ENCODE measurements at regions not wholly inside any gene's neighbourhood (a gene's known extent, or its start where the extent isn't known, plus 50 kb on each side); places are given as distances from the start of the nearest gene placed in this dataset.

DNA sequence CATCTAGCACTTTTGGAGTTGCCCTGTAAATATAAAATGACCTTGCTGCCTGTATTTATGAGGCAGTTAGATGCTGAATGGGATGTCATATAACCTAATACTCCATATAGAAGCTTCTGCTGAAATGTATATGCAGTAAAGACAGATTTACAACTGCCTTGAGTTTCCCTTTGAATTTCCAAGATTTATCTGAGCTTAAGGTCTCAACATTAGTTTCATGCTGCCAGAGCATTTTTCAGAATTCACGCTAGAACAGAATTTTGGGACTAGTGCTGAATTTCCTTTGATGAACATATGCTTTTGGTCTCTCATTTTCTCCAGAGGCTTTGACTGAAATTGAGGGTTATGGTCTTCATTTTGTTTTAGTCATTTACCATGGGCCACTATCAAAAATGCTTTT, 254.7 kb upstream of the FANCL start:
- TF ChIP-seq Cebpa-rat (IDR thresholded peaks at IDR 0.05), result no peak
- Histone ChIP-seq H3K9me3 (no peaks in the 10 kb centered on the region), H3K4me1 (no peaks in the 10 kb centered on the region), H3K4me2 (no peak overlapping the region), H4K20me1 (no peaks in the 10 kb centered on the region), H3K4me3 (no peak overlapping the region), H3K27me3 (no peaks in the 10 kb centered on the region), H3K9ac (no peak overlapping the region), H3K36me3 (no peaks in the 10 kb centered on the region), H3K27ac (no peak overlapping the region)

GRCh38 chr2:58494071-58494501, 253.0 kb upstream of the FANCL start:
- Histone ChIP-seq H3K4me3 (no peak overlapping the region), H4K20me1 (no peaks in the 10 kb centered on the region), H3K4me2 (no peak overlapping the region), H3K36me3 (no peaks in the 10 kb centered on the region), H3K4me1 (no peaks in the 10 kb centered on the region), H3K9ac (no peak overlapping the region), H3K9me3 (no peaks in the 10 kb centered on the region), H3K27ac (no peak overlapping the region), H3K27me3 (no peaks in the 10 kb centered on the region)
- TF ChIP-seq Cebpa-rat (IDR thresholded peaks at IDR 0.05), result no peak

GRCh38 chr2:58484629-58485028, 243.5 kb upstream of the FANCL start:
- Histone ChIP-seq H3K4me2 (no peak overlapping the region), H4K20me1 (no peaks in the 10 kb centered on the region), H3K27me3 (no peaks in the 10 kb centered on the region), H3K36me3 (no peaks in the 10 kb centered on the region), H3K4me1 (no peaks in the 10 kb centered on the region), H3K9ac (no peak overlapping the region), H3K4me3 (no peak overlapping the region), H3K9me3 (peaks cover 11% of the 10 kb centered on the region), H3K27ac (no peak overlapping the region)
- TF ChIP-seq Cebpa-rat (IDR thresholded peaks at IDR 0.05), result no peak

DNA sequence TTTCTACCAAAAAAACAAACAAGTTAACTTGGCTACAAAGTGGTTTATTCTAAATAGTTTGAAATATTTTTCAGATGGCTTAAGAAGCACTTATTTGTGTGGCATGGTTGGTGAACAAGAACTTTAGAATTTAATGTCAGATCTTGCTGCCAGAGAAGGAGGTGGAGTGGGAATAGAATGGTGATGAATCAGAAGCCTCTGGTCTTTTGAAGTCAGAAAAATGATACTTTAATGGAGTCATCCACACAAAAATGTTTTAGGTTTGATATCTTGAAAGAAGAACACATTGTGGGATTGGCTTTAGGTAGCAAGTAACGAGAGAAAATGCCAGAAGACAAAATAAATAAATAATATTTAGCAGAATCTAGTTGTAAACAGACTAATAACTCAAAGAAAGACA, 243.1 kb upstream of the FANCL start:
- H3K4me1 ChIP-seq, result no peaks in the 10 kb centered on the region
- no peak overlapping the region for H3K9ac ChIP-seq
- no peak overlapping the region for H3K4me2 ChIP-seq
- no peaks in the 10 kb centered on the region for H4K20me1 ChIP-seq
- peaks cover 11% of the 10 kb centered on the region for H3K9me3 ChIP-seq
- H3K36me3 ChIP-seq, result no peaks in the 10 kb centered on the region
- no peak overlapping the region for H3K27ac ChIP-seq
- no peak overlapping the region for H3K4me3 ChIP-seq
- no peaks in the 10 kb centered on the region for H3K27me3 ChIP-seq
- TF ChIP-seq Cebpa-rat (IDR thresholded peaks at IDR 0.05), result no peak

DNA sequence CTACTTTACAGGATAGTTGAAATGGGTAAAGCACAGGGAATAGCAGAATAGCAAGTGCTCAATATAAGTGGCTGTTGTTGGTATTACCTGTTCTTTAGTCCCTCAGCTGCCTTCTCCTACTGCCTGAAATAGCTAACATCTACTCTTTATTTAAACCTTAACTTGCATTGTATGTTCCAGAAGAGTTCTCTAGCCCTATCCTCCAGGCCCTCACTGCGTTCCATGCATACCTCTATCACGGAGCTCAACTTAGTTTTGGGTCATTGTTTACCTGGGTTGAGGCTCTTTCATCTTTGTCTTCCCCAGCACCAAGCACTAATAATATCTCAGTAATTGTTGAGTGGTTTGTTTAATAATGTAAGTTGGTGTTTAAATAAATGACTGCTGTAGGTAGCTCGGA, 242.2 kb upstream of the FANCL start:
- Histone ChIP-seq H3K4me2 (no peak overlapping the region), H3K9ac (no peak overlapping the region), H3K27ac (no peak overlapping the region), H3K4me1 (no peaks in the 10 kb centered on the region), H3K27me3 (no peaks in the 10 kb centered on the region), H3K4me3 (no peak overlapping the region), H3K9me3 (peaks cover 11% of the 10 kb centered on the region), H4K20me1 (no peaks in the 10 kb centered on the region), H3K36me3 (no peaks in the 10 kb centered on the region)
- no peak for TF ChIP-seq Cebpa-rat (IDR thresholded peaks at IDR 0.05)

DNA sequence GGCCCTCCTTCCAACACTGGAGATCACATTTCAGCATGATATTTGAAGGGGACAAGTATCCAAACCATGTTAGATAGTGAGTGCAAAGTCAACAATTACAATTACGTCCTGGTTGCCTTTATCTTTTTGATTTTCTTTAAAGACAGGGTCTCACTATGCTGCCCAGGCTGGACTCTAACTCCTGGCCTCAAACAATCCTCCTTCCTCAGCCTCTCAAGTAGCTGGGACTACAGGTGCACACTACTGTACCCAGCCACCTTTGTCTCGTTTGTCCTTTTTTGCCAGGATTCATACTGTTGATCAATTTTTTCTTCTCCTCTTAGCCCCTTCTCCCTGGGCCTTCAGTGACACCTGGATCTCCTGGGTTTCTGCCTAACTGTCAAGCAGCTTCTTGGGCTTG, 240.5 kb upstream of the FANCL start:
- no peak overlapping the region for H3K27ac ChIP-seq
- peaks cover 4% of the 10 kb centered on the region for H3K9me3 ChIP-seq
- H3K27me3 ChIP-seq, result no peaks in the 10 kb centered on the region
- H3K9ac ChIP-seq, result no peak overlapping the region
- no peaks in the 10 kb centered on the region for H4K20me1 ChIP-seq
- H3K4me1 ChIP-seq, result no peaks in the 10 kb centered on the region
- no peaks in the 10 kb centered on the region for H3K36me3 ChIP-seq
- no peak overlapping the region for H3K4me2 ChIP-seq
- no peak for TF ChIP-seq Cebpa-rat (IDR thresholded peaks at IDR 0.05)
- H3K4me3 ChIP-seq, result no peak overlapping the region

DNA sequence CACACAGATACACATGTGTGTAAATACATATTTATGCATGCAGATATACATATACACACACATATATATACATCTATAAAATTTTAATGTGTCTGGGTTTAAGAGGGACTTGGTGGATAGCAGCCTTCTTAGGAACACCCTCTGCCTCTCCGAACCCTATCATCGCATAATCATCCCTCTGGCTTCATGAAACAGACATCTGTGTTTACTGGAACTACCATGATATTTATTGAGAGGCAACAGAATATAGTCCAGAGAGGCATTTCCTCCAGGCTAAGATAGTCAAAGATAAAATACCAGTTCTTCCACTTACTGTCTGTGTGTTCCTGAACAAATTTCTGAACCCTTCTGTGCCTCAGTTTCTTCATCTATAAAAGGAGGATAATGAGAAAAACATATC, 239.0 kb upstream of the FANCL start:
- Histone ChIP-seq H3K27me3 (no peaks in the 10 kb centered on the region), H4K20me1 (no peaks in the 10 kb centered on the region), H3K4me2 (no peak overlapping the region), H3K27ac (no peak overlapping the region), H3K9ac (no peak overlapping the region), H3K36me3 (no peaks in the 10 kb centered on the region), H3K4me1 (no peaks in the 10 kb centered on the region), H3K9me3 (no peaks in the 10 kb centered on the region), H3K4me3 (no peak overlapping the region)
- TF ChIP-seq Cebpa-rat (IDR thresholded peaks at IDR 0.05), result no peak

- no peak for TF ChIP-seq Cebpa-rat (IDR thresholded peaks at IDR 0.05)
- no peak overlapping the region for H3K27ac ChIP-seq
- no peaks in the 10 kb centered on the region for H4K20me1 ChIP-seq
- H3K9me3 ChIP-seq, result no peaks in the 10 kb centered on the region
- H3K27me3 ChIP-seq, result no peaks in the 10 kb centered on the region
- no peak overlapping the region for H3K9ac ChIP-seq
- no peaks in the 10 kb centered on the region for H3K36me3 ChIP-seq
- no peaks in the 10 kb centered on the region for H3K4me1 ChIP-seq
- H3K4me3 ChIP-seq, result no peak overlapping the region
- no peak overlapping the region for H3K4me2 ChIP-seq
Measured at GRCh38 chr2:58479535-58480140, 238.5 kb upstream of the FANCL start.

- H3K9me3 ChIP-seq, result no peaks in the 10 kb centered on the region
- H3K27ac ChIP-seq, result no peak overlapping the region
- H3K36me3 ChIP-seq, result no peaks in the 10 kb centered on the region
- H3K4me2 ChIP-seq, result no peak overlapping the region
- no peak overlapping the region for H3K4me3 ChIP-seq
- H4K20me1 ChIP-seq, result no peaks in the 10 kb centered on the region
- no peak for TF ChIP-seq Cebpa-rat (IDR thresholded peaks at IDR 0.05)
- no peaks in the 10 kb centered on the region for H3K27me3 ChIP-seq
- no peaks in the 10 kb centered on the region for H3K4me1 ChIP-seq
- no peak overlapping the region for H3K9ac ChIP-seq
Measured at GRCh38 chr2:58476556-58476955, 235.4 kb upstream of the FANCL start.

- H3K36me3 ChIP-seq, result no peaks in the 10 kb centered on the region
- H3K27ac ChIP-seq, result no peak overlapping the region
- no peak for TF ChIP-seq Cebpa-rat (IDR thresholded peaks at IDR 0.05)
- H3K4me3 ChIP-seq, result no peak overlapping the region
- no peak overlapping the region for H3K9ac ChIP-seq
- H3K27me3 ChIP-seq, result no peaks in the 10 kb centered on the region
- no peaks in the 10 kb centered on the region for H3K9me3 ChIP-seq
- no peaks in the 10 kb centered on the region for H3K4me1 ChIP-seq
- no peaks in the 10 kb centered on the region for H4K20me1 ChIP-seq
- H3K4me2 ChIP-seq, result no peak overlapping the region
Measured at GRCh38 chr2:58475756-58476155, 234.6 kb upstream of the FANCL start.

DNA sequence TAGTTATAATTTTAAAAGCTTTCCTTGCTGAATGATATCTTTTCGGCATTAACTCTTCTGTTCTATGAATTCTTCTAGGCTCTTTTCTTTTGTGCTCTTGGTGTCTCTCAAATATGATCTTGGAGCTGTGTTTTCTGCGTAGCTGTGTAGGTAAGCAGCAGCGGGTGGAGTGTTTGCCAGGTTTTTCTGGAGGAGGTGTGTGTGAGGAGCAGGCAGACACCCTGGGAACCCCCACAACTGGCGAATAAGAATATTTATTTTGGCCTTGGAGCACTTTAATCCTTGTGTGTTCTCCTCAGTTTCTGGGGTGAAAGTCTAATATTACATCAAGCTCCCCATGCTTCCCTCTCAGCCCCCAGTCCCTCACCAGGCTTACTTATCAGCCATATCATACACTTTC, 232.0 kb upstream of the FANCL start:
- Histone ChIP-seq H3K9me3 (no peaks in the 10 kb centered on the region), H3K4me2 (no peak overlapping the region), H3K9ac (no peak overlapping the region), H4K20me1 (no peaks in the 10 kb centered on the region), H3K4me3 (no peak overlapping the region), H3K27me3 (no peaks in the 10 kb centered on the region), H3K27ac (no peak overlapping the region), H3K4me1 (peaks cover 11% of the 10 kb centered on the region), H3K36me3 (no peaks in the 10 kb centered on the region)
- TF ChIP-seq Cebpa-rat (IDR thresholded peaks at IDR 0.05), result no peak
